SHP77 treated with DMSO at 0.1 percent for 48 hours (cell line): ENCODE measurements at regions not wholly inside any gene's neighbourhood (a gene's known extent, or its start where the extent isn't known, plus 50 kb on each side); places are given as distances from the start of the nearest gene placed in this dataset.

Experiments used
- DNase-seq: peaks from one replicate; lab custom pipeline; 2025; lab: John Stamatoyannopoulos, UW

DNA sequence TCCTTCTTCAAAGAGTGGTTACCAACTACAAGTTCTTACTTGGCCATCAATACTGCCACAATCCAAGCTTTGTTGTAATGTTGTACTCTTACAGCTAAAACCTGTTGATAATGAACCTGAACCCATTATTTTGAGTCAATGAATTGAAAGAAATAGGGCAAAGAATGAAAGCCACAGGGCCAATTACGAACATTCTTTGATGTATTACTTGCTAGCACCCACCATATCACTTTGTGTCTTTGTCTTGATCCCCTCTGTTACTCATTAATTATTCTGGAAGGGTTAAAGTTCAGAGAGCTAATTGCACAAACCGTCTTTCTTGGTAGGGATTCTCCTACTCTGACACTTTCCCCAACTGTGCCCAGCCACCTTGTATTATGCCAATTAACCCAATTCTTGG is 53.2 kb upstream of the TFEC start:
- no peak for DNase-seq

GRCh38 chr7:116086547-116087045 is 56.0 kb upstream of the TFEC start:
- DNase-seq = no peak

DNA sequence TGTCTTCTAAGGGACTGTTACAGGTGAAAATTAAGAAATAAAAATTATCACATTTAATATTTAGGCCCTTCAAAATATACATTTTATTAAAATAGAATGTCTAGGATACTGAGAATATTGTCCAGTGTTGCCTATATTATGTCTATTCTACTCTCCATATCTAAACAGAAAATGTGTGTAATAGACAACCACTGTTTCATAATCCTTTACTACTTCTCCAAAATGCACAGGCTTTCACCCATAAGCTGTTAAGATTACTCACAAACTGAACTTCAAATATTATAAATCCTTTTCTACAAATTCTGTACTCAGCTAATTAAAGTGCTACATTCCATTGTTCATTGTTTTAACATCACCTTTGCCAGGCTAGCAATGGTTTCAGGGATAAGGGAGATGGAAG is 56.7 kb upstream of the TFEC start:
- DNase-seq = no peak

DNA sequence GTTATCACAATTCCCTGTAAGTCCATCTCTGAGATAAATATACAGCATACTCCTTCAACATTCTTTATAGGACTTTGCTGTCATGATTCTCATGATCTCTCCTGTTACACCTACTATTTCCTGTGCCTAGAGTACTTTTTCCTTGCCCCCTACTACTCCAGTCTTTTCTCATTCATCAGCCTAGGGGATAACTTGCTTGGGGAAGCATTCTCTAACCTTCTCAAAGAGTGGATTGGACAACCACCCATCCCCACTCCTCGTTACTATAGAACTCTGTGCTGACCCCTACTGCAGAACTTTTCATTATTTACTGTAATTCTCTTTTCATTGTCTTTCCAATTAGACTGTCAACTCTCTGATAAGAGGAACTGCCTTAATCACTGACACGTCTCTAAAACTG is 57.4 kb upstream of the TFEC start:
- DNase-seq = no peak

DNA sequence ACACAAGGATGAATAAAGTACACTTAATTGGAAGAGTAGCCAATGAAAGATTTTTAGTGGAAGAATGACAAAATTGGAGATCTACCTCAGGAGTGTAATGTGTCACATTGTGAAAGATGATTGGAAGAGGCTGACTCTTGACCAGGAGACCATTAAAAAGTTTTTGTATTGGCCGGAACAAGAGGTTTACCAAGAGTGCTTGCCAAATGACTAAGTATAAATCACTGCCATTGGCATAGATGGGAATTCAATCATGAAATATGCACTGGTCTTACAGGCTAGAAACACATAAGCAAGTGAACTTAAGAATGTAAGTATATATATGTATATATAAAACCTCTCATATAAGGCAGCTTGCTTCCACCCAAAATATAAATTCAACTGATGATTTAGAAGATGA is 58.7 kb upstream of the TFEC start:
- no peak for DNase-seq

GRCh38 chr7:116093516-116094301 is 63.1 kb upstream of the TFEC start:
- DNase-seq = no peak

- no peak for DNase-seq
Observed at GRCh38 chr7:116095396-116095795, 64.8 kb upstream of the TFEC start.

DNA sequence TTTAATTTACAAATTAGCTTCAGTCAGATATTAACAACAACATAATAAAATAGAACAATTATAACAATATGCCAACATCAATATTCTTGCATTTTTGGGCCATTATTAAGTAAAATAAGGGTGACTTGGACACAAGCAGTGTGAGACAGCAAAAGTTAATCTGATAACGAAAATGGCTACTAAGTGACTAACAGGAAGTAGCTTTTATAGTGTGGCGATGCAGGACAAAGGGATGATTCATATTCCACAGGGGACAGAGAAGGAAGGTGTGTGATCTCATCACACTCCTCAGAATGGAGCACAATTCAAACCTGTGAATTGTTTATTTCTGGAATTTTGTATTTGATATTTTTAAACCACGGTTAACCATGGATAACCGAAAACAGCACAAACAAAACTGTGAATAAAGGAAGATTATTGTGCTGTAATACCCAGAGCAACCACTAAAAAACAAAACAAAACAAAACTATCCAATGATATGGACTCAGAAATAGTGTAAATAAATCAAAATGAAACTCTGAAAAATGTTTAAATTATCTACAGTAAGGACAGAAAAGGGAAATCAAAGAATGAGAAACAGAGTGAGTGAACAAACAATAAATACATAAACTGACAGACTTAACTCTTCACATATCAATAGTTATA is 66.9 kb upstream of the TFEC start:
- DNase-seq = no peak

GRCh38 chr7:116098175-116098574 is 67.6 kb upstream of the TFEC start:
- no peak for DNase-seq

- DNase-seq = no peak
Observed at GRCh38 chr7:116100626-116101025, 70.1 kb upstream of the TFEC start.

DNA sequence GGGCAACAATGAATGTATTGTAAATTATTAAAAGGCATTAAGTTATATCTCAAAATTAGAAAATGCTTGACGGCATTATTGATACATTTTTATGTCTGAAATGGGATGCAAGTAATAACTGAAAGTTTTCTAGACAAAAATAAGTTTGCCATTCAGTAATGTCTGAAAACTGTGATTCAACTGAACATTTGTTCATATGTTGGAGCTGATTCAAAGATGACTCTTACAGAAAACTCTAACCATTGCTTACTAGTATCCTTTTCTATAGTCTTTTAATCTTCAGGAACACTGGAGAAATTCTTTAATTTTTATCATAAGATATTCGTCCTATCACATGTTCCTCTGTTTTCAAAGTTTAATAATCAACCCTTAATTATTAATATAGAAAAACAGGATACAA is 71.1 kb upstream of the TFEC start:
- no peak for DNase-seq

DNA sequence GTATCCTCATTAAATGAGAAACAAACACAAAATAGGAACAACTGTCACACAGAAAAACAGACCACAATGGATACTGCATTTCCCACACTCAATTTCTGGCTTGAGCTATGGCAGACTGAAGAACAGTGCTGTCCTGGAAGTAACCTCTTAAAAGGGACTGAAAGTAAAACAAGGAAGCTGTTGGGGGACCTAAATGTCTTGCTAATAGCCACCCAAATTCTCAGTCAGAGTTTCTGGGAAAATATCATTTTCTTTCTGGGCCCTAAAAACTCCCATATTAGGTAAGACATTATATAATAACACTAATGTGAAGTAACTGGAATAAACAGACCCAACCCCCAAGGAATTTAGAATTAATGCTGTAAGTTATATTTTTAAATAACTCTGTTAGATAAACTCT is 80.9 kb upstream of the TFEC start:
- no peak for DNase-seq

- DNase-seq = no peak
Observed at GRCh38 chr7:116113310-116113709, 82.7 kb upstream of the TFEC start.

GRCh38 chr7:116120839-116121238 is 89.5 kb upstream of the TES start:
- DNase-seq = no peak

DNA sequence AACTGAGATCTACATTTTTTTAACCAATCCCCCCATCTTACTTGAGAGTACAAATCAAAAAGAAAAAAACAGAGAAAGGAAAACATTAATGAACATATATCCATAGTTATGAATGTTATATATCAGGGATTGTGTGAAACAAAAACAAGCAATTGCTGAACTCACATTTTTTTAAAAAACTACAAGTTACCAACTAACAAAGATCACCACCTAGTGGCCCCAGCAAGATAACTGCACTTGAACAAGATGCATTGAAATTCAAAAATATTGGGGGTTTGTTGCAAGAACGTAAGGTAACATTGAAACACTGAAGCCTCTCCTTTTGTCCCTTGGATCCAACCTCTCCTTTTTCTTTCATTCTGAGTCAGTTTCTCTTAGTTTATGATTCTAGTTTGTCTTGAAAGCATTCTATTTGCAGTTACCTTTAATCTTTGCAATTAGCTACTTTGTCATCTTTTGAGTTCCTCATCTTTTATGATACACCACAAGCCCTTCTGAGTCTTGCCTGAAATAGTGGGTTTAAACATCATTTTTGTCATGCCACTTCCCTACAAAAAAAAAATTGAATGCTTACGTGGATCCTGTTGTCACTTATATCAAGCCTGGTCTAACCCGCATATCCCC is 87.3 kb upstream of the TES start:
- DNase-seq = no peak

DNA sequence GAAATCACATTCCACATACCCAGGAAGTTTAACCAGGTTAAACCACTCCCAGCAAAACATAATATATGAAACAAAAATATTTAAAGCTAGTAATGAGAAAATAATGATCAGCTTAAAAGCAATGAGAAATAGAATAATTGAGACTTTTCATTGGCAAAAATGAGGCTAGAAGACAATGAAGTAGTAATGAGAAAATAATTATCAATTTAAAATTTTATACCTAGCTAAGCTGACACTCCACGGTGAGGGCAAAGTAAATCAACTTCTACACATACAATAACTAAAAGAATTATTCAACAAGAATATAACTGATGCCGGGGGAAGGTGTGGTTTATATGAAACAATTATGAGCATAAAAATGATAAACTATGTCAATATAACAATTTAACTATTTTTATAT is 82.2 kb upstream of the TES start:
- no peak for DNase-seq

DNA sequence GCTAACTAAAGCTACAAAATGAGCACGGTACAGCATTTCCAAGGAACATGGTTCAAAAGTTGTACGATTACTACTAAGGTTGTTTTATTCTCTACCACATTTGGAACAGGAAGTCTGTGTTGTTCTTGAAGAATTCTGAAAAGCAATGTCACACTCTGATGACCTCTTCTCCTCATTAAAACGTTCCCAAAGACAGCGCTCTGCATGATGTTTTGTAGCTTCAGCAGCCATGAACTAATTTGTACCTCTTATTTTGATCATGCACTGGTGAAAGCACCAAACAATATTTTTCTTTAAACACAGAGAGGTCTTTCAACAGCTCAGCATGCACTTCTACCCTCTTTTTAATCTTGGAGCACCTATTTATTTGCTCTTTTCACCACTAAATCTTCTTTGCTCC is 75.0 kb upstream of the TES start:
- DNase-seq = no peak

GRCh38 chr7:116138202-116138801 is 72.0 kb upstream of the TES start:
- peak; percentile 28 for DNase-seq

DNA sequence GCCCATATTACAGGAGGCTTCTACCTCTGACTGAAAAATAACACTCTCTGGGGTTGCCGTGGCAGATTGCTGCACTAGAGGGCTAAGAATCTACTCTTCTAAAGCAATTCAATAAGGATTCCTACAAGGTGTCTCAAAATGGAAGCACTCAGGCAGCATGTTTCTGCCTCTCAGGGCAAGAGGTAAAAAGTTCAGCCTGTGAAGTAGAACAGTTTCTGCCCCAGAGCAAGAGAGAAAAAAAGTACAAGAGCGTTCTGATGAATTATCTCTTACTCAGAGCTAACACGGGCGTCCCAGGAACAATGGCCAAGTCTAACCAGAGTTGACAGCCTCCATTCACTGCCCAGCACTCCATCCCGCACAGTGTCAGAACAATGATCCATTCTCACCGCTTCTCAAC is 71.3 kb upstream of the TES start:
- DNase-seq = no peak

DNA sequence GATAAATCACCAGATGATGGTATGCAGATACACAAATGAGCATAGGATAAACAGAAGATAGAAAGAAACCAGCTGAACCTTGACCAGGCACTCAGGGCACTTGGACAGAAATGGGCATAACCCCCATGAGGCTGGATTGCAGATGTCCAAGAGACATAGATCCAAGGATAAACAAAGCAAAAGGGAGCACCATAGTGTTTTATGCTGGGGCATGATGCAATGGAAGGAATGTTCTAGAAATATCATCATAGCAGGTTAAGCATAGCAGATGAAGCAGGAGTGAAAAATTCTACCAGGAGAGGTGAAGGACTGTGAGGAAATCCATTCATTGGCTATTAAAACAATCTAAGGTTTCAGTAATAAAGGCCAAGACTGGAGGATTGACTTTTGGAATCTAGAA is 70.5 kb upstream of the TES start:
- DNase-seq = no peak

- no peak for DNase-seq
Observed at GRCh38 chr7:116142374-116142773, 68.0 kb upstream of the TES start.

GRCh38 chr7:116142850-116143249 is 67.5 kb upstream of the TES start:
- no peak for DNase-seq
